ENCODE measurements at regions not wholly inside any gene's neighbourhood (a gene's known extent, or its start where the extent isn't known, plus 50 kb on each side); places are given as distances from the start of the nearest gene placed in this dataset.

DNA sequence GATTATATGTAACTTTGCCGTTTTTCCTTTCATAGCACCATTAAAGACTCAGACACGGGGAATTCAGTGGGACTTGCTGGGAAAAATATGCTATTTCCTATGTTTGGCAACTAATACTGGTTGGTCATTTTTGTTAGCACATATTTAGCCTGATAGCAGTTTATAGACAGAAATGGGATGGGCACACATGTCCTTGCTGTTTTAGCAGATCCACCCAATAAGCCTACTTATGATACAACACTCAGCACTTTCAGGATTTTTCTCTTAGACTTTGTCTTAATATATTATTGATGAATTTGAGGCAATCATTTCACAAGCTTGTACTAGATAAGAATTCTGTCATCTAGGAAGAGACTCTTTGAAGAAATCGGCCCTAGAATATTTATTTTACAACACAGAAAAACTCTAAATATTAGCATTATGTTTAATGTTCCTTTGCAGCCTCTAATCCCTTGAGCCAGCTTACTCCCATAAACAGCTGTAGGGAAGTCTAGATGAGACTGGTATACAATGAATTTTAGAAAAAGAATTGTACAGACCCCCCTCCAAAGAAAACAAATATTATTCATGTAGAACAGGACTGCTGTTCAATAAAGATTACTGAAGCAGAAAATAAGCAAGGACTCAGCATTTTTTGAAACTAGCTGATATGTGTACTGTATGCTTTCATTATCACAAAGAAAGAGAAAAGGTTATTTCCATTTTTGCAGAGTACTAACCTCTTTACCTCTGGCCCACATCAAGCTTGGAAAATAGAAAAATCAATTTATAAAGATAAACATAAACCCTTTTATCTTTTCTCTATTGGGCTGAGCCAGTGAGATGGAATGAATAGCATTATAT is 656.8 kb upstream of the SGO1 start:
- no peaks in the 10 kb centered on the region for H3K27me3 Mint-ChIP-seq (ENCODE audit: low read depth)

DNA sequence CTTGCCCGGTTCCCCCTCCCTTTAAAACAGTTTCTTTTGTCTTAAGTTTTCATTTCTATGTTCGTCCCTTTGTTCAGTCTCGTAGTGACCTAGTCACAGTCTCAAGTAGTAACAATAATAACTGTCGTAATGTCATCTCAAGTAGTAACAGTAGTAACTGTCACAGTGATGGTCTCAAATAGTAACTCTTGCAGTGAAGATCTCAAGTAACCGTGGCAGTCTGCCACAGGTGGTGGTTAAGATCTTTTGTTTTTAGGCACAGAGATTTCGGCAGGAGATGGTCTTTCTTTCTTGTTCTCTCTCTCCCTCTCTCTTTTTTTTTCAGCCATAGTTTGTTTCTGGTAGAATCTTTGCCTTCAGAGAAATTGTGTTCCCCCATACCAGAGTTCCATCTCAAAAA is 656.0 kb upstream of the SGO1 start:
- H3K4me1 Mint-ChIP-seq = peaks cover 35% of the 10 kb centered on the region
- no peaks in the 10 kb centered on the region for H3K36me3 Mint-ChIP-seq (ENCODE audit: low read depth)
- TF ChIP-seq, protein P1, sequence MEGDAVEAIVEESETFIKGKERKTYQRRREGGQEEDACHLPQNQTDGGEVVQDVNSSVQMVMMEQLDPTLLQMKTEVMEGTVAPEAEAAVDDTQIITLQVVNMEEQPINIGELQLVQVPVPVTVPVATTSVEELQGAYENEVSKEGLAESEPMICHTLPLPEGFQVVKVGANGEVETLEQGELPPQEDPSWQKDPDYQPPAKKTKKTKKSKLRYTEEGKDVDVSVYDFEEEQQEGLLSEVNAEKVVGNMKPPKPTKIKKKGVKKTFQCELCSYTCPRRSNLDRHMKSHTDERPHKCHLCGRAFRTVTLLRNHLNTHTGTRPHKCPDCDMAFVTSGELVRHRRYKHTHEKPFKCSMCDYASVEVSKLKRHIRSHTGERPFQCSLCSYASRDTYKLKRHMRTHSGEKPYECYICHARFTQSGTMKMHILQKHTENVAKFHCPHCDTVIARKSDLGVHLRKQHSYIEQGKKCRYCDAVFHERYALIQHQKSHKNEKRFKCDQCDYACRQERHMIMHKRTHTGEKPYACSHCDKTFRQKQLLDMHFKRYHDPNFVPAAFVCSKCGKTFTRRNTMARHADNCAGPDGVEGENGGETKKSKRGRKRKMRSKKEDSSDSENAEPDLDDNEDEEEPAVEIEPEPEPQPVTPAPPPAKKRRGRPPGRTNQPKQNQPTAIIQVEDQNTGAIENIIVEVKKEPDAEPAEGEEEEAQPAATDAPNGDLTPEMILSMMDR (IDR thresholded peaks at IDR 0.05; ENCODE audit: unreplicated experiment in 3 of 3) = no peak
- H3K9me3 Mint-ChIP-seq = no peaks in the 10 kb centered on the region
- H3K4me3 Mint-ChIP-seq = no peak overlapping the region
- H3K27ac Mint-ChIP-seq = peak overlapping the region; percentile 57 to 73 (median 68)
- H3K27me3 Mint-ChIP-seq (ENCODE audit: low read depth) = no peaks in the 10 kb centered on the region

More for the DNA sequence above, 656.8 kb upstream of the SGO1 start:
- H3K27ac Mint-ChIP-seq = peak overlapping the region; percentile 57 to 73 (median 68)
- H3K4me1 Mint-ChIP-seq = peaks cover 28% of the 10 kb centered on the region
- TF ChIP-seq, protein P1 (IDR thresholded peaks at IDR 0.05; ENCODE audit: unreplicated experiment in 3 of 3) = no peak
- no peaks in the 10 kb centered on the region for H3K9me3 Mint-ChIP-seq
- H3K36me3 Mint-ChIP-seq (ENCODE audit: low read depth) = no peaks in the 10 kb centered on the region
- H3K4me3 Mint-ChIP-seq = no peak overlapping the region

DNA sequence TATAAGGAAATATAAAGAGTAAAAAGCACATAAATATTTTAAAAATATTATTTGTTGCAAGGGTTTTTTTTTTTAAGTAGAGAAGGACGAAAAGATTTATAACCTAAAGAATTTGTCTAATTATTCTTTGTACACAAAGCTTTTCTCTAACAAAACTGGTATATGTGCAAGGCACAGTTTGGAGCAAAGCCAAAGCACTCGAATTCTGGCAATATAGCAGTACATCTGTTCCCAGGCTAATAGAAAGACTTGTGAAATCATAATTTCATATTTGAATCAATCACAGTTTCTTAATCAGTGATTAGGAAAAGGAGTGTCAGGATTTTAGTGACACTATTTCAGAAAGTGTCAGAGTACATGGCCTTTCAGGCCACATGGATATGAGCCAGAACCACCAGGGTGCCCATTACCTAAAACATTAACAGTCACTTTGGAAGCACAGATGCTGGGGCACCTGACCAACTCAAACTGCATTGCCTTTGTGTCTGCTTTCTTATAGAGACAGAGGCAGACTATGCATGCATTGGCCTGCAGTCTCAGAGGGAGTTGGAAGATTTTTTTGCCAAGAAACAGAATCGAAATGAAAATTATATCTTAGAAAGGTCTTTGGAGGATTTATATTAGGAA is 651.8 kb upstream of the SGO1 start:
- Mint-ChIP-seq H3K4me1 (peaks cover 23% of the 10 kb centered on the region), H3K27me3 (ENCODE audit: low read depth) (no peaks in the 10 kb centered on the region), H3K4me3 (no peak overlapping the region), H3K36me3 (ENCODE audit: low read depth) (no peaks in the 10 kb centered on the region), H3K27ac (peak overlapping the region in 2 of 3 experiments; percentile 20 to 41), H3K9me3 (no peaks in the 10 kb centered on the region)
- TF ChIP-seq, protein P1 (IDR thresholded peaks at IDR 0.05; ENCODE audit: unreplicated experiment in 3 of 3) = no peak

DNA sequence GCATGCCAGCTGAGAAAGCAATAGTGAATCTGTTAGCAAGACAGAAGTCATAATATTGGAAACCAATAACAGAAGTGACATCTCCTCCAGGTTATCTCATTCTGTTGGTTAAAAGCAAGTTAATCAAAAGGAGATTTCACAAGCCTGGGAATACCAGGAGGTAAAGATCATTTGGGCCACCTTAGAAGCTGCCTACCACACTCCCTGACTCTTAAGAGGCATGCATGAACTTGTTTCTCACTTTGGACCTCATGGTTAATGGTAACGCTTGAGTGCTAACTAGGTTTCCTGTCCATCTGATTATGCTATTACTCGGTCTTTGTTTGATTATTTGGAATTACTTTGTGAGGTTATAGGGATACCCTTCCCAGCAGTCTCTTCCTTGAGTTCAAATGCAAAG is 650.8 kb upstream of the SGO1 start:
- Mint-ChIP-seq H3K4me1 (peaks cover 13% of the 10 kb centered on the region), H3K36me3 (ENCODE audit: low read depth) (no peaks in the 10 kb centered on the region), H3K27me3 (ENCODE audit: low read depth) (no peaks in the 10 kb centered on the region), H3K27ac (peak overlapping the region in 2 of 3 experiments; percentile 20 to 41), H3K4me3 (no peak overlapping the region), H3K9me3 (no peaks in the 10 kb centered on the region)
- TF ChIP-seq, protein P1 (IDR thresholded peaks at IDR 0.05; ENCODE audit: unreplicated experiment in 3 of 3) = no peak

DNA sequence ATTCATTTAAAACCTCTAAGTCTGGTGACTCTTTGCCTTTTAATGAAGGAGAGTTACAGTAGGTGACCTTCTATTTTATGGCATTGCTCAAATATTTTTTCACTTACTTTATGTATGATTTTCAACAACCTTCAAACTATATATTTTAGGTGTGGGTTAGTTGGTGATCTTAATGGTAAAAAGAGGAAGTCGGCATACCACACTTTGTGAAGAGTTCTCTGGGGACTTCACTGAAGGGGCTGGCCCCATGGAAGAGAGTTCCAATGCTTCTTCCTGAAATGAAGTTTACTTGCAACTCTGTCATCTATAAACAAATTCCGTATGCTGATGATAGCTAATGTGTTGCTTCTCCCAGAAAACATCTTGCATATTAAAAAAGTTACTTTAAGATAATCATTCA is 647.0 kb upstream of the SGO1 start:
- Mint-ChIP-seq H3K4me3 (no peak overlapping the region), H3K4me1 (peaks cover 8% of the 10 kb centered on the region), H3K9me3 (no peaks in the 10 kb centered on the region), H3K27me3 (ENCODE audit: low read depth) (no peaks in the 10 kb centered on the region), H3K27ac (no peak overlapping the region), H3K36me3 (ENCODE audit: low read depth) (no peaks in the 10 kb centered on the region)
- TF ChIP-seq, protein P1 (IDR thresholded peaks at IDR 0.05; ENCODE audit: unreplicated experiment in 3 of 3) = no peak

Data from nephron (organoid).